DMS79 treated with DMSO at 0.1 percent for 48 hours (cell line): ENCODE measurements at regions not wholly inside any gene's neighbourhood (a gene's known extent, or its start where the extent isn't known, plus 50 kb on each side); places are given as distances from the start of the nearest gene placed in this dataset.
A peak's percentile ranks its signal among the peaks of the same experiment; 100 is the strongest.

ENCODE experiments used
- DNase-seq: peaks from one replicate; lab custom pipeline; 2025; lab: John Stamatoyannopoulos, UW

- no peak for DNase-seq
Measured at GRCh38 chrX:110430293-110431076, 71.8 kb downstream of the RTL9 start.

GRCh38 chrX:110432091-110432905 is 73.7 kb downstream of the RTL9 start:
- peak; percentile 21 for DNase-seq

- DNase-seq, result no peak
Measured at GRCh38 chrX:110432906-110433215, 74.2 kb downstream of the RTL9 start.

GRCh38 chrX:110435196-110435595 is 76.5 kb downstream of the RTL9 start:
- DNase-seq, result no peak

GRCh38 chrX:110436523-110436922 is 77.9 kb downstream of the RTL9 start:
- no peak for DNase-seq

GRCh38 chrX:110437686-110438085 is 79.0 kb downstream of the RTL9 start:
- no peak for DNase-seq

- no peak for DNase-seq
Measured at GRCh38 chrX:110440016-110440805, 81.6 kb downstream of the RTL9 start.

GRCh38 chrX:110442635-110443034 is 84.0 kb downstream of the RTL9 start:
- no peak for DNase-seq

GRCh38 chrX:110444996-110445395 is 86.3 kb downstream of the RTL9 start:
- DNase-seq, result peak; percentile 16

- no peak for DNase-seq
Measured at GRCh38 chrX:110448459-110448858, 89.8 kb downstream of the RTL9 start.

GRCh38 chrX:110449312-110449711 is 90.7 kb downstream of the RTL9 start:
- no peak for DNase-seq

- DNase-seq, result peak; percentile 49
Measured at GRCh38 chrX:110450050-110450449, 91.4 kb downstream of the RTL9 start.

- DNase-seq, result no peak
Measured at GRCh38 chrX:110454336-110454735, 95.7 kb downstream of the RTL9 start.

- peak; percentile 9 for DNase-seq
Measured at GRCh38 chrX:110462957-110463356, 104.3 kb downstream of the RTL9 start.

GRCh38 chrX:110466790-110467189 is 108.1 kb downstream of the RTL9 start:
- DNase-seq, result no peak

- DNase-seq, result no peak
Measured at GRCh38 chrX:110472265-110472664, 113.6 kb downstream of the RTL9 start.

- no peak for DNase-seq
Measured at GRCh38 chrX:110477593-110478228, 119.1 kb downstream of the RTL9 start.

GRCh38 chrX:110491846-110492620 is 133.4 kb downstream of the RTL9 start:
- DNase-seq, result no peak

- DNase-seq, result no peak
Measured at GRCh38 chrX:110504947-110505346, 146.3 kb downstream of the RTL9 start.

- DNase-seq, result no peak
Measured at GRCh38 chrX:110509755-110510532, 151.3 kb downstream of the RTL9 start.

GRCh38 chrX:110511238-110511637 is 152.6 kb downstream of the RTL9 start:
- DNase-seq, result no peak
